ENCODE measurements at regions not wholly inside any gene's neighbourhood (a gene's known extent, or its start where the extent isn't known, plus 50 kb on each side); places are given as distances from the start of the nearest gene placed in this dataset.

- no peak overlapping the region for H3K4me3 Mint-ChIP-seq (ENCODE audit: low read depth)
These were observed 358.3 kb downstream of the SEC14L1 start for GRCh38 chr17:77498791-77499698.

GRCh38 chr17:77499699-77500435 is 359.1 kb downstream of the SEC14L1 start:
- no peaks in the 10 kb centered on the region for H3K9me3 Mint-ChIP-seq
- H3K4me1 Mint-ChIP-seq (ENCODE audit: low read depth), result peaks cover 2% of the 10 kb centered on the region
- intact Hi-C loops (cut with micrococcal nuclease), result no loop called here
- H3K4me3 Mint-ChIP-seq (ENCODE audit: low read depth), result no peak overlapping the region
- peaks cover 45% of the 10 kb centered on the region for H3K36me3 Mint-ChIP-seq (ENCODE audit: low read depth)
- no peak overlapping the region for H3K27ac Mint-ChIP-seq
- no peaks in the 10 kb centered on the region for H3K27me3 Mint-ChIP-seq (ENCODE audit: low read depth)
- no peak for DNase-seq (ENCODE audit: low spot score)

More at GRCh38 chr17:77498791-77499698, 358.3 kb downstream of the SEC14L1 start:
- peaks cover 7% of the 10 kb centered on the region for H3K4me1 Mint-ChIP-seq (ENCODE audit: low read depth)
- intact Hi-C loops (cut with micrococcal nuclease), result no loop called here
- H3K27ac Mint-ChIP-seq, result no peak overlapping the region
- DNase-seq (ENCODE audit: low spot score), result no peak
- peaks cover 46% of the 10 kb centered on the region for H3K36me3 Mint-ChIP-seq (ENCODE audit: low read depth)
- H3K9me3 Mint-ChIP-seq, result no peaks in the 10 kb centered on the region
- H3K27me3 Mint-ChIP-seq (ENCODE audit: low read depth), result no peaks in the 10 kb centered on the region

GRCh38 chr17:77501101-77501566 is 360.4 kb downstream of the SEC14L1 start:
- H3K4me3 Mint-ChIP-seq (ENCODE audit: low read depth), result no peak overlapping the region
- intact Hi-C loops (cut with micrococcal nuclease), result no loop called here
- H3K27ac Mint-ChIP-seq, result no peak overlapping the region
- peaks cover 39% of the 10 kb centered on the region for H3K36me3 Mint-ChIP-seq (ENCODE audit: low read depth)
- H3K9me3 Mint-ChIP-seq, result no peaks in the 10 kb centered on the region
- DNase-seq (ENCODE audit: low spot score), result no peak
- no peaks in the 10 kb centered on the region for H3K4me1 Mint-ChIP-seq (ENCODE audit: low read depth)
- no peaks in the 10 kb centered on the region for H3K27me3 Mint-ChIP-seq (ENCODE audit: low read depth)

- intact Hi-C loops (cut with micrococcal nuclease), result no loop called here
- peaks cover 33% of the 10 kb centered on the region for H3K36me3 Mint-ChIP-seq (ENCODE audit: low read depth)
- H3K4me1 Mint-ChIP-seq (ENCODE audit: low read depth), result no peaks in the 10 kb centered on the region
- no peaks in the 10 kb centered on the region for H3K27me3 Mint-ChIP-seq (ENCODE audit: low read depth)
- no peak for DNase-seq (ENCODE audit: low spot score)
- no peaks in the 10 kb centered on the region for H3K9me3 Mint-ChIP-seq
- no peak overlapping the region for H3K4me3 Mint-ChIP-seq (ENCODE audit: low read depth)
- no peak overlapping the region for H3K27ac Mint-ChIP-seq
These were observed 361.2 kb downstream of the SEC14L1 start for GRCh38 chr17:77501751-77502625.

- intact Hi-C loops (cut with micrococcal nuclease), result no loop called here
- DNase-seq (ENCODE audit: low spot score), result no peak
- Mint-ChIP-seq H3K4me3 (ENCODE audit: low read depth) (no peak overlapping the region), H3K27ac (no peak overlapping the region), H3K27me3 (ENCODE audit: low read depth) (no peaks in the 10 kb centered on the region), H3K36me3 (ENCODE audit: low read depth) (peaks cover 29% of the 10 kb centered on the region), H3K4me1 (ENCODE audit: low read depth) (no peaks in the 10 kb centered on the region), H3K9me3 (no peaks in the 10 kb centered on the region)
These were observed 362.0 kb downstream of the SEC14L1 start for GRCh38 chr17:77502626-77503292.

- Mint-ChIP-seq H3K36me3 (ENCODE audit: low read depth) (peaks cover 29% of the 10 kb centered on the region), H3K9me3 (no peaks in the 10 kb centered on the region), H3K27ac (no peak overlapping the region), H3K27me3 (ENCODE audit: low read depth) (no peaks in the 10 kb centered on the region), H3K4me3 (ENCODE audit: low read depth) (no peak overlapping the region), H3K4me1 (ENCODE audit: low read depth) (no peaks in the 10 kb centered on the region)
- intact Hi-C loops (cut with micrococcal nuclease), result no loop called here
- DNase-seq (ENCODE audit: low spot score), result no peak
These were observed 362.5 kb downstream of the SEC14L1 start for GRCh38 chr17:77503293-77503655.

GRCh38 chr17:77503916-77504651 is 363.3 kb downstream of the SEC14L1 start:
- Mint-ChIP-seq H3K36me3 (ENCODE audit: low read depth) (peaks cover 28% of the 10 kb centered on the region), H3K27ac (no peak overlapping the region), H3K27me3 (ENCODE audit: low read depth) (no peaks in the 10 kb centered on the region), H3K4me1 (ENCODE audit: low read depth) (no peaks in the 10 kb centered on the region), H3K4me3 (ENCODE audit: low read depth) (no peak overlapping the region), H3K9me3 (no peaks in the 10 kb centered on the region)
- intact Hi-C loops (cut with micrococcal nuclease), result no loop called here
- no peak for DNase-seq (ENCODE audit: low spot score)

- Mint-ChIP-seq H3K27me3 (ENCODE audit: low read depth) (no peaks in the 10 kb centered on the region), H3K9me3 (no peaks in the 10 kb centered on the region), H3K27ac (no peak overlapping the region), H3K4me3 (ENCODE audit: low read depth) (no peak overlapping the region), H3K36me3 (ENCODE audit: low read depth) (peaks cover 22% of the 10 kb centered on the region), H3K4me1 (ENCODE audit: low read depth) (no peaks in the 10 kb centered on the region)
- intact Hi-C loops (cut with micrococcal nuclease), result no loop called here
- no peak for DNase-seq (ENCODE audit: low spot score)
These were observed 363.9 kb downstream of the SEC14L1 start for GRCh38 chr17:77504652-77505155.

GRCh38 chr17:77505181-77505639 is 364.4 kb downstream of the SEC14L1 start:
- H3K4me1 Mint-ChIP-seq (ENCODE audit: low read depth), result no peaks in the 10 kb centered on the region
- H3K9me3 Mint-ChIP-seq, result no peaks in the 10 kb centered on the region
- H3K4me3 Mint-ChIP-seq (ENCODE audit: low read depth), result no peak overlapping the region
- H3K36me3 Mint-ChIP-seq (ENCODE audit: low read depth), result peaks cover 17% of the 10 kb centered on the region
- H3K27me3 Mint-ChIP-seq (ENCODE audit: low read depth), result no peaks in the 10 kb centered on the region
- no peak overlapping the region for H3K27ac Mint-ChIP-seq
- intact Hi-C loops (cut with micrococcal nuclease), result no loop called here
- DNase-seq (ENCODE audit: low spot score), result no peak

GRCh38 chr17:77506371-77506991 is 365.7 kb downstream of the SEC14L1 start:
- Mint-ChIP-seq H3K9me3 (peaks cover 3% of the 10 kb centered on the region), H3K4me1 (ENCODE audit: low read depth) (no peaks in the 10 kb centered on the region), H3K4me3 (ENCODE audit: low read depth) (no peak overlapping the region), H3K27me3 (ENCODE audit: low read depth) (no peaks in the 10 kb centered on the region), H3K36me3 (ENCODE audit: low read depth) (peaks cover 10% of the 10 kb centered on the region), H3K27ac (no peak overlapping the region)
- intact Hi-C loops (cut with micrococcal nuclease), result no loop called here
- DNase-seq (ENCODE audit: low spot score), result no peak

All from activated T-helper 2 cell treated with anti-CD3 and anti-CD28 coated beads, Interferon-gamma antibody, Interleukin-2, Interleukin-4, amounts not matched to agents 10 μg/mL and 5 μg/mL and 100 μg/mL, durations not matched to agents 14 hours and 24 hours and 36 hours (primary cell).